ENCODE measurements at regions not wholly inside any gene's neighbourhood (a gene's known extent, or its start where the extent isn't known, plus 50 kb on each side); places are given as distances from the start of the nearest gene placed in this dataset.

DNA sequence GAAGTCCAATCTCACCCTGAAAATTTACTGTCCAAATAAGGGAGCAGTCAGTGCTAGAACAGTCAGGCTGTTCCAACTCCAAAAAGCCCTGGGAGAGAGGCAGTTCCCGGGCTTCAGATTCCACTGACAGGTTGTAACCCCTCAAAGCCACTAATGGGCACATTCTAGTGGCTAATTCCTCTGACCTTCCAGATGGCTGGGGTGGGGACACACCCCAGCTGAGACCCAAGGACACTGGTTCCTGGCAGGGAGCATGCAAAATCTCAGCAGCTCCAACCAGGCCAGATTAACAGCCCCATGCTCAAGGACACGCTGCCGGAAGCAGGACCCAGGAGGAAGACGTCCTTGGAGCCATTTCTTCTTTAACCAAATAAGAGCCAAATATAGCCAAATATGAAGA lies 92.7 kb downstream of the RPL27A start:
- H2AFZ ChIP-seq: no peak overlapping the region
- no peak for DNase-seq
- H3K4me3 ChIP-seq: no peak overlapping the region
- H3K36me3 ChIP-seq (ENCODE audit: low read depth): no peaks in the 10 kb centered on the region
- H3K27ac ChIP-seq: no peak overlapping the region
- peaks cover 11% of the 10 kb centered on the region; the same call in 1 of the 2 replicates for H3K79me2 ChIP-seq (ENCODE audit: insufficient read depth)
- no peak for TF ChIP-seq EZH2 (IDR thresholded peaks at IDR 0.05; ENCODE audit: insufficient read depth, poor library complexity, severe bottlenecking)
- TF ChIP-seq EZH2phosphoT487 (IDR thresholded peaks at IDR 0.05; ENCODE audit: insufficient read depth, low read depth): no peak
- no peak overlapping the region for H3K4me2 ChIP-seq (ENCODE audit: unreplicated experiment)
- 35 to 39% methylated on average over 4 of the region's 4 CpGs for WGBS, 2 experiments (ENCODE audit: low coverage in 1 of 2, low lambda C conversion rate in 2 of 2, missing lambda C conversion rate in 2 of 2)
- peaks cover 17% of the 10 kb centered on the region for H3F3A ChIP-seq (ENCODE audit: insufficient read depth)
- no peak overlapping the region for H3K9ac ChIP-seq
- in situ Hi-C loops (cut with MboI): no loop called here
- no peaks in the 10 kb centered on the region for H3K27me3 ChIP-seq (replicated peaks; ENCODE audit: insufficient read depth)
- no peaks in the 10 kb centered on the region for H3K9me3 ChIP-seq (ENCODE audit: low read depth)
- no peaks in the 10 kb centered on the region for H4K20me1 ChIP-seq (ENCODE audit: insufficient read depth)
- no peaks in the 10 kb centered on the region for H3K9me2 ChIP-seq (ENCODE audit: insufficient read depth)
- peaks cover 46% of the 10 kb centered on the region for H3K4me1 ChIP-seq (ENCODE audit: insufficient read depth)

GRCh38 chr11:8775734-8776133 lies 93.1 kb downstream of the RPL27A start:
- Histone ChIP-seq H4K20me1 (ENCODE audit: insufficient read depth) (no peaks in the 10 kb centered on the region), H3K9me3 (ENCODE audit: low read depth) (no peaks in the 10 kb centered on the region), H3K27ac (no peak overlapping the region), H3K9ac (no peak overlapping the region), H3K36me3 (ENCODE audit: low read depth) (no peaks in the 10 kb centered on the region), H3K4me2 (ENCODE audit: unreplicated experiment) (no peak overlapping the region), H2AFZ (no peak overlapping the region), H3F3A (ENCODE audit: insufficient read depth) (peaks cover 17% of the 10 kb centered on the region), H3K4me3 (no peak overlapping the region), H3K4me1 (ENCODE audit: insufficient read depth) (peaks cover 46% of the 10 kb centered on the region), H3K9me2 (ENCODE audit: insufficient read depth) (no peaks in the 10 kb centered on the region), H3K27me3 (replicated peaks; ENCODE audit: insufficient read depth) (no peaks in the 10 kb centered on the region), H3K79me2 (ENCODE audit: insufficient read depth) (peaks cover 11% of the 10 kb centered on the region; the same call in 1 of the 2 replicates)
- TF ChIP-seq EZH2 (IDR thresholded peaks at IDR 0.05; ENCODE audit: insufficient read depth, poor library complexity, severe bottlenecking): no peak
- TF ChIP-seq EZH2phosphoT487 (IDR thresholded peaks at IDR 0.05; ENCODE audit: insufficient read depth, low read depth): no peak
- 93 to 97% methylated on average over 1 of the region's 1 CpG for WGBS, 2 experiments (ENCODE audit: low coverage in 1 of 2, low lambda C conversion rate in 2 of 2, missing lambda C conversion rate in 2 of 2)
- in situ Hi-C loops (cut with MboI): no loop called here
- DNase-seq: no peak

GRCh38 chr11:8776209-8776608 lies 93.6 kb downstream of the RPL27A start:
- H3K27ac ChIP-seq: no peak overlapping the region

GRCh38 chr11:8777907-8778767 lies 95.5 kb downstream of the RPL27A start:
- peak; percentile 68 for DNase-seq
- H3K9me3 ChIP-seq (ENCODE audit: low read depth): no peaks in the 10 kb centered on the region
- peaks cover 17% of the 10 kb centered on the region for H3F3A ChIP-seq (ENCODE audit: insufficient read depth)
- WGBS, 2 experiments (ENCODE audit: low coverage in 1 of 2, low lambda C conversion rate in 2 of 2, missing lambda C conversion rate in 2 of 2): 28 to 31% methylated on average over 8 of the region's 8 CpGs
- H3K36me3 ChIP-seq (ENCODE audit: low read depth): no peaks in the 10 kb centered on the region
- TF ChIP-seq EZH2 (IDR thresholded peaks at IDR 0.05; ENCODE audit: insufficient read depth, poor library complexity, severe bottlenecking) (no peak), EZH2phosphoT487 (IDR thresholded peaks at IDR 0.05; ENCODE audit: insufficient read depth, low read depth) (no peak)
- H3K4me2 ChIP-seq (ENCODE audit: unreplicated experiment): no peak overlapping the region
- peaks cover 28% of the 10 kb centered on the region; the same call in 1 of the 2 replicates for H3K79me2 ChIP-seq (ENCODE audit: insufficient read depth)
- H3K4me3 ChIP-seq: no peak overlapping the region
- peaks cover 23% of the 10 kb centered on the region for H3K4me1 ChIP-seq (ENCODE audit: insufficient read depth)
- peak overlapping the region; percentile 23; the same call in 1 of the 2 replicates for H3K27ac ChIP-seq
- H2AFZ ChIP-seq: no peak overlapping the region
- H4K20me1 ChIP-seq (ENCODE audit: insufficient read depth): no peaks in the 10 kb centered on the region
- H3K9me2 ChIP-seq (ENCODE audit: insufficient read depth): no peaks in the 10 kb centered on the region
- H3K27me3 ChIP-seq (replicated peaks; ENCODE audit: insufficient read depth): no peaks in the 10 kb centered on the region
- in situ Hi-C loops (cut with MboI): no loop called here
- peak overlapping the region; percentile 11; the same call in 1 of the 2 replicates for H3K9ac ChIP-seq

More at GRCh38 chr11:8776209-8776608, 93.6 kb downstream of the RPL27A start:
- H3K4me3 ChIP-seq: no peak overlapping the region
- DNase-seq: no peak
- H3K79me2 ChIP-seq (ENCODE audit: insufficient read depth): peaks cover 16% of the 10 kb centered on the region; the same call in 1 of the 2 replicates
- no peaks in the 10 kb centered on the region for H3K9me3 ChIP-seq (ENCODE audit: low read depth)
- no peak overlapping the region for H3K9ac ChIP-seq
- 85 to 89% methylated on average over 3 of the region's 3 CpGs for WGBS, 2 experiments (ENCODE audit: low coverage in 1 of 2, low lambda C conversion rate in 2 of 2, missing lambda C conversion rate in 2 of 2)
- TF ChIP-seq EZH2phosphoT487 (IDR thresholded peaks at IDR 0.05; ENCODE audit: insufficient read depth, low read depth) (no peak), EZH2 (IDR thresholded peaks at IDR 0.05; ENCODE audit: insufficient read depth, poor library complexity, severe bottlenecking) (no peak)
- in situ Hi-C loops (cut with MboI): no loop called here
- no peaks in the 10 kb centered on the region for H3K36me3 ChIP-seq (ENCODE audit: low read depth)
- no peak overlapping the region for H3K4me2 ChIP-seq (ENCODE audit: unreplicated experiment)
- H2AFZ ChIP-seq: no peak overlapping the region
- H3K27me3 ChIP-seq (replicated peaks; ENCODE audit: insufficient read depth): no peaks in the 10 kb centered on the region
- no peaks in the 10 kb centered on the region for H4K20me1 ChIP-seq (ENCODE audit: insufficient read depth)
- H3K4me1 ChIP-seq (ENCODE audit: insufficient read depth): peaks cover 43% of the 10 kb centered on the region
- H3K9me2 ChIP-seq (ENCODE audit: insufficient read depth): no peaks in the 10 kb centered on the region
- peaks cover 17% of the 10 kb centered on the region for H3F3A ChIP-seq (ENCODE audit: insufficient read depth)
